Nephron progenitor cell (in vitro differentiated cells): ENCODE measurements at regions not wholly inside any gene's neighbourhood (a gene's known extent, or its start where the extent isn't known, plus 50 kb on each side); places are given as distances from the start of the nearest gene placed in this dataset.

Experiments used
- DNase-seq: peaks from one replicate; pipeline ENCODE4 v3.0.0; 2021
- H3K27ac Mint-ChIP-seq: 2 replicates; pipeline ENCODE4 v1.8.0; 2021; ENCODE audit warnings: mild to moderate bottlenecking, moderate library complexity, mixed read lengths
- H3K27me3 Mint-ChIP-seq: 2 replicates; pipeline ENCODE4 v1.8.0; 2021; ENCODE audit warnings: mild to moderate bottlenecking, low read depth, mixed read lengths; ENCODE audit not compliant: poor library complexity
- H3K36me3 Mint-ChIP-seq: 2 replicates; pipeline ENCODE4 v1.8.0; 2021; ENCODE audit warnings: low read depth, mixed read lengths
- H3K4me1 Mint-ChIP-seq: 2 replicates; pipeline ENCODE4 v1.8.0; 2021; ENCODE audit warnings: mixed read lengths
- H3K4me3 Mint-ChIP-seq: 2 replicates; pipeline ENCODE4 v1.8.0; 2021; ENCODE audit warnings: mild to moderate bottlenecking, moderate library complexity, mixed read lengths
- H3K9me3 Mint-ChIP-seq: 2 replicates; pipeline ENCODE4 v1.8.0; 2021; ENCODE audit warnings: mild to moderate bottlenecking, moderate library complexity, mixed read lengths
- TF ChIP-seq, protein P1 (sequence below): fragments of 200-600 bp; sonication (generic); IDR thresholded peaks from 2 replicates; pipeline ENCODE4 v1.5.0; 2021; ENCODE audit warnings: antibody characterized with exemption

DNA sequence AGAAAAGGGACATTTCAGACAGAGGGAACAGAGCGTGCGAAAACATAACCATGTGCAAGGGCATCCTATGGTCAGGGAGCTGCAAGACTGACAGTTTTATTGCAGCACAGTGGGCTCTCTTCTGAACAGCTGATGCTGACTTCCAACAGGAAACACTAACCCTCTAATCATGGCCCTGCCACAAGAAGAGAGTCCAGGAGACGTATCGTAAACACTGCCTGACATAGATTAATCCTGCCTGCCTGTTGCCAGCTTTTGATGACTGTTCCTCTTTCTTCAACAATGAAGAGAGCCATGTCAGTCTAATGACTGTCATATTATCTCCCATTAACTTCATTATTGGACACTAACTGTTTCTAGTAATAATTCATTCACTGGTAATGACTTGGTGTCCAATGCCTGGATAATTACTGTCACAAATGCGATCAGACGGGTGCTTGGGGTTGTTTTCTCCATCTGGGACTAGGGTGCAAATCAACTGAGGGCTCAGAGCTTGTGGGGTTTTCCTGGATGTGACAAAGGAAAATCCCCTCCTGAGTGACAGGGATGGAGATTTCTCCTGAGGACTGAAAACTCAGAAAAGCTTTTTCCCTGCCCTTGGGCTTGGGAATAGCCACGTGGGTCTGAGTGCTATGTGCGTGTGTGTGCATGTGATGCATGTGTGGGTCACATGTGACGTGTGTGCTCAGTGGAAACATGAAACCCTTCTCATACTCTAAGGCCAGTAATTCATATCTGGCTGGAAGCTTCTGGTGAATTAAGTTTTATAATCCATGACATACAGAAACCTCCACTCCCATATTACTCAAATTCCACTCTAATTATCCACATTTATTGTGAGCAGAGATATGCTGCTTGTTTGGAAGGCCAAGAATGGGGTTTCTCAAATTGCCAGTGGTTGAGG, 144.0 kb upstream of the PLXNA2 start:
- Mint-ChIP-seq H3K27ac (no peak overlapping the region), H3K36me3 (no peaks in the 10 kb centered on the region), H3K9me3 (peaks cover 11% of the 10 kb centered on the region), H3K27me3 (peaks cover 13% of the 10 kb centered on the region), H3K4me3 (no peak overlapping the region), H3K4me1 (peaks cover 17% of the 10 kb centered on the region)
- TF ChIP-seq, protein P1, sequence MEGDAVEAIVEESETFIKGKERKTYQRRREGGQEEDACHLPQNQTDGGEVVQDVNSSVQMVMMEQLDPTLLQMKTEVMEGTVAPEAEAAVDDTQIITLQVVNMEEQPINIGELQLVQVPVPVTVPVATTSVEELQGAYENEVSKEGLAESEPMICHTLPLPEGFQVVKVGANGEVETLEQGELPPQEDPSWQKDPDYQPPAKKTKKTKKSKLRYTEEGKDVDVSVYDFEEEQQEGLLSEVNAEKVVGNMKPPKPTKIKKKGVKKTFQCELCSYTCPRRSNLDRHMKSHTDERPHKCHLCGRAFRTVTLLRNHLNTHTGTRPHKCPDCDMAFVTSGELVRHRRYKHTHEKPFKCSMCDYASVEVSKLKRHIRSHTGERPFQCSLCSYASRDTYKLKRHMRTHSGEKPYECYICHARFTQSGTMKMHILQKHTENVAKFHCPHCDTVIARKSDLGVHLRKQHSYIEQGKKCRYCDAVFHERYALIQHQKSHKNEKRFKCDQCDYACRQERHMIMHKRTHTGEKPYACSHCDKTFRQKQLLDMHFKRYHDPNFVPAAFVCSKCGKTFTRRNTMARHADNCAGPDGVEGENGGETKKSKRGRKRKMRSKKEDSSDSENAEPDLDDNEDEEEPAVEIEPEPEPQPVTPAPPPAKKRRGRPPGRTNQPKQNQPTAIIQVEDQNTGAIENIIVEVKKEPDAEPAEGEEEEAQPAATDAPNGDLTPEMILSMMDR: no peak
- DNase-seq: peak; percentile 15

DNA sequence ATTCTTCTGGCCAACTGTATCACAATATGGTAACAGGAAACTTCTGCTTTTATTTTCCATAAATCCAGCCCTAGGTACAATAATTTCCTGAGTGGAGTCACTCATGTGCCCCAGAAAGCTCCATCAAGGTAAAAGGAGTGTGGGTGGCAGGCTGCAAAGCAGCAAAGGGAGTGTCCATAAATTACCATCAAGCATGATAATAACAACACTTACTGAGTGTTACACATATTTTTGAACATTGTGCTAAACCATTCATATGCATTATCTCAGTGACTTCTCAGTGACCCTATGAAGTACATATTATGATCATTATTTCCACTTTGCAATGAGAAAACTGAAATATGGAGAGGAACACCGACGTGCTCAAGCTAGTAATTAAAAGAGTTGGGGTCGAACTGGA, 149.2 kb upstream of the PLXNA2 start:
- Mint-ChIP-seq H3K27me3 (peaks cover 7% of the 10 kb centered on the region), H3K27ac (no peak overlapping the region), H3K4me1 (peaks cover 4% of the 10 kb centered on the region), H3K4me3 (no peak overlapping the region), H3K36me3 (no peaks in the 10 kb centered on the region), H3K9me3 (no peaks in the 10 kb centered on the region)
- TF ChIP-seq, protein P1: no peak
- DNase-seq: no peak

DNA sequence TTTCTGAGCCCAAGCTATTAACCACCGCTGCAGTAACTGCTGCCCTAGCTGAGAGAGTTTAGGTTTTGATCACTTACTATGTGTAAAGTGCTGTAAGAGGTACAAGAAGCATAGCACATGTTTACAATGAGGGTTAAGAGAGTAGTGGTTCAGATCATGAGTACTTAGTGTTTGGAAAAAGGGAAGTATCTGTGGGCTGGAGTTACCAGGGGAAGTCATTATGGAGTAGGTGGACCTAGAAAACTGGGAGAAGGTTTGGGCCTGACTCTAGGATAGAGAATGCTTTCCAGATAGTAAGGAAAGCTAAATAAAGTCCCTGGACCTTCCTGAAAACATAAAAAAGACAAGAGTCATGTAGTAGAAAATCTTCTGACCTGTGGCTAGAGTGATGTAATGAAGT, 149.6 kb upstream of the PLXNA2 start:
- no peak overlapping the region for H3K4me3 Mint-ChIP-seq
- H3K27ac Mint-ChIP-seq: no peak overlapping the region
- no peak for DNase-seq
- peaks cover under 1% of the 10 kb centered on the region for H3K4me1 Mint-ChIP-seq
- peaks cover 7% of the 10 kb centered on the region for H3K27me3 Mint-ChIP-seq
- TF ChIP-seq, protein P1: no peak
- H3K9me3 Mint-ChIP-seq: peaks cover 2% of the 10 kb centered on the region
- no peaks in the 10 kb centered on the region for H3K36me3 Mint-ChIP-seq

DNA sequence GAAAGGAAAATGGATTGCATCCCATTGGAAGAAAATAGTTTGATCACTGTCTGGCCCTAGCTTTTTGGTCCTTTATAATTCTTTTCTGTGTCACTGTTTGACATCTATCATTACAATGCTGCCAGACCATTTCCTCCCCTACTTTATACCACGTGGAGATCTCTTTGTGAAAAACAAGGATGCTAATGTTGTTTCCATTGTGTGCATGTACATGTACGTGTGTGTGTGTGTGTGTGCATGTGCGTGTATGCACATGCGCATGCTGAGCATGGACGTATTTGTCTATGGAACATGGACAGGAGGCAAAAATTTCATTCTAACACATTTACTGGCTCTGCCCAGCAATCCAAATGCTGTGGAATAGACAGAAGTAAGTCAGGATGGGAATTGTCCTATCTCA, 153.1 kb upstream of the PLXNA2 start:
- DNase-seq: no peak
- Mint-ChIP-seq H3K36me3 (no peaks in the 10 kb centered on the region), H3K27me3 (peaks cover 6% of the 10 kb centered on the region), H3K4me3 (no peak overlapping the region), H3K4me1 (no peaks in the 10 kb centered on the region), H3K9me3 (peaks cover 5% of the 10 kb centered on the region), H3K27ac (no peak overlapping the region)
- TF ChIP-seq, protein P1: no peak

DNA sequence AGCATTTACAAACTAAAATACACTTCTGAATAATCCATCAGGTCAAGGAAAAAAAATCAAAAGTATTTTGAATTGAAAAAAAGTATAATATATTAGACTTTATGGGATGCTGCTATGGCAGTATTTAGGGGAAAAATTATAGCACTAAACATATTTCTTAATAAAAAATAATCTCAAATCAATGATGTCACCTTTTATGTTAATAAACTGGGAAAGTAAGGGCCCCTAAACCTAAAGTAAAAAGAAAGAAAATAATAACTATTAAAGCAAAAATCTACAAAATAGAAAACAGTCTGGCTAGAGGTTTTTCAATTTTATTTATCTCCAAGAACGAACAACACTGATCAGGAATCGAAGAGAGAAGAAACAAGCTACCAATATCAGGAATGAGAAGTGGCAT, 160.8 kb upstream of the PLXNA2 start:
- Mint-ChIP-seq H3K36me3 (no peaks in the 10 kb centered on the region), H3K27me3 (peaks cover 9% of the 10 kb centered on the region), H3K27ac (no peak overlapping the region), H3K4me3 (no peak overlapping the region), H3K9me3 (no peaks in the 10 kb centered on the region), H3K4me1 (peaks cover 15% of the 10 kb centered on the region)
- TF ChIP-seq, protein P1: no peak
- DNase-seq: no peak

DNA sequence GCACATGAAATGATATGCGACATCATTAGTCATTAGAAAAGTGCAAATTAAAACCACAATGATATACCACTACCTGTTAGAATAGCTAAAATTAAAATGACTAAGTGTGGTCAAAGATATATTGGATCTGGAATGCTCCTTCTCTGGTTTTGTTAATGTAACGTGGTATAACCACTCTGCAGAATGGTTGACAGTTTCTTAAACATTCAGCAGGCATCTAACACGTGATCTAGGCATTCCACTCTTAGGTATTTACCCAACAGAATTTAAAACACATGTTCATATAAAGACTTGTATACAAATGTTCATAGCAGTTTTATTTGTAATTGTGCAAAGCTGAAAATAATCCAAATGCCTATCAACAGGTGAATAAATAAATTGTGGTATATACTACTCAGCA, 165.0 kb upstream of the PLXNA2 start:
- no peak overlapping the region for H3K4me3 Mint-ChIP-seq
- no peaks in the 10 kb centered on the region for H3K9me3 Mint-ChIP-seq
- no peak for DNase-seq

More for the DNA sequence above, 165.0 kb upstream of the PLXNA2 start:
- Mint-ChIP-seq H3K4me1 (peaks cover 11% of the 10 kb centered on the region), H3K27ac (no peak overlapping the region), H3K36me3 (no peaks in the 10 kb centered on the region), H3K27me3 (peaks cover 8% of the 10 kb centered on the region)
- TF ChIP-seq, protein P1: no peak
